Right atrium auricular region (tissue), 2 donors: ENCODE measurements at regions not wholly inside any gene's neighbourhood (a gene's known extent, or its start where the extent isn't known, plus 50 kb on each side); places are given as distances from the start of the nearest gene placed in this dataset.

ENCODE experiments used
- DNase-seq: peaks from one replicate; pipeline ENCODE4 v3.0.0-alpha.2; 2019; ENCODE audit warnings: low spot score
- H3K27ac ChIP-seq, 2 donors: fragments of 200-600 bp; sonication (generic); 1 replicate in 1 of 2; 2 replicates in 1 of 2; pipeline ENCODE4 v1.5.1; 2016 to 2019
- H3K27me3 ChIP-seq, 2 donors: fragments of 200-600 bp; sonication (generic); one replicate each; pipeline versions ENCODE4 v1.5.1 to v1.6.0; 2017 to 2019
- H3K36me3 ChIP-seq: fragments of 200-600 bp; sonication (generic); one replicate; pipeline ENCODE4 v1.5.1; 2016
- H3K4me1 ChIP-seq, 2 donors: fragments of 200-600 bp; sonication (generic); one replicate each; pipeline versions ENCODE4 v1.5.1 to v1.6.0; 2017 to 2019
- H3K4me3 ChIP-seq, 2 donors: fragments of 200-600 bp; sonication (generic); 1 replicate in 1 of 2; 2 replicates in 1 of 2; pipeline ENCODE4 v1.5.1; 2017 to 2019; ENCODE audit warnings: mild to moderate bottlenecking in 1 of 2, moderate library complexity in 1 of 2
- H3K9me3 ChIP-seq, 2 donors: fragments of 200-600 bp; sonication (generic); one replicate each; pipeline ENCODE4 v1.5.1; 2019
- CTCF ChIP-seq, 2 donors: fragments of 200-600 bp; sonication (generic); IDR thresholded peaks; one replicate each; pipeline ENCODE4 v1.5.1; 2019; ENCODE audit warnings: antibody characterized with exemption in 2 of 2

DNA sequence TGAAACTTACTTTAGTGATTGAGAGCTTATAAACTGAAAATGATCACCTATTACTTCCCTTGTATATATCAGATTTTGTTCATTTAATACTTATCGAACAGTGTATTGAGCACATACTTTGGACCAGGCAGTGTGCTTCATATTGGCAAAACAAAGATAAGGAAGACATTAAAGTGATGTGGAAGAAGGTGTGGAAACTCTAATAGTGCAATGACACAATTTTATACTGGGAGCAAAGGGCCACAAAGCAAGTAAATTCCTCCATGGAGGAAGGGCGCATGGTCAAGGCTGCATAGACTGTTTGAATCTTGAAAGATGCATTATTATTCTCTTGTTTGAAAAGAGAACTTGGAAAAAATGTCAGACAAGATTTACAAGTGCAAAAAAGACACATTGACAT, 936.5 kb upstream of the DDX18 start:
- no peaks in the 10 kb centered on the region for H3K27me3 ChIP-seq
- no peak overlapping the region for H3K4me3 ChIP-seq
- H3K4me1 ChIP-seq = no peaks in the 10 kb centered on the region
- no peaks in the 10 kb centered on the region for H3K36me3 ChIP-seq
- no peak overlapping the region for H3K27ac ChIP-seq
- no peaks in the 10 kb centered on the region for H3K9me3 ChIP-seq
- DNase-seq = no peak
- TF ChIP-seq CTCF (IDR thresholded peaks at IDR 0.05) = no peak

DNA sequence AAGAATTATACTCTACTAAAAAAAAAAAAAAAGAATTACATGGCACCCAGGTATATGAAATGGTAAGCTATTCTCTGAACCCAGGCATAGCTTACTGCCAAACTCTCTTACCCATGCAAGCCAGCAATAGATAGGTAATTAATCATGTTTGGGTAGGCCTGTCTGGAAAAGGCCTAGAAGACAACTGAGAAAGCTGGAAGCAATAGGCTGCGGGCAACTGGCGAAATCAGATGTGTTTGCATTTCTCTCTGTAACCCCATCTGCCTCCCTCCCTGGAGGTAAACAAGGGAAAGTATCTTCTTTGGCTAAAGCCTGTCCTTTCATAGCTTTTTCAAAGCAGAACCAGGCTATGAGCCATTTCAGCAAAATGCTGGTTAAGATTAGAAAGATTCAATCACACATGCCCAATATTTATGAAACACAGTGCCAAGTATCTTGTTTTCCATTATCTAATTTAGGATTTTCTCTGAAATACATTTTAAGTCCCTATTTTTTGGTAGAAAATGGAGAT, 934.8 kb upstream of the DDX18 start:
- no peaks in the 10 kb centered on the region for H3K4me1 ChIP-seq
- H3K27me3 ChIP-seq = no peaks in the 10 kb centered on the region
- H3K9me3 ChIP-seq = no peaks in the 10 kb centered on the region
- H3K27ac ChIP-seq = no peak overlapping the region
- no peak for TF ChIP-seq CTCF (IDR thresholded peaks at IDR 0.05)
- H3K36me3 ChIP-seq = no peaks in the 10 kb centered on the region
- no peak overlapping the region for H3K4me3 ChIP-seq
- no peak for DNase-seq

- Histone ChIP-seq H3K4me3 (no peak overlapping the region), H3K27ac (no peak overlapping the region), H3K36me3 (no peaks in the 10 kb centered on the region), H3K4me1 (no peaks in the 10 kb centered on the region), H3K9me3 (peaks cover 2 to 7% of the 10 kb centered on the region in 2 donors), H3K27me3 (no peaks in the 10 kb centered on the region)
- TF ChIP-seq CTCF (IDR thresholded peaks at IDR 0.05) = no peak
- no peak for DNase-seq
Observed at GRCh38 chr2:116891191-116891590, 923.3 kb upstream of the DDX18 start.

DNA sequence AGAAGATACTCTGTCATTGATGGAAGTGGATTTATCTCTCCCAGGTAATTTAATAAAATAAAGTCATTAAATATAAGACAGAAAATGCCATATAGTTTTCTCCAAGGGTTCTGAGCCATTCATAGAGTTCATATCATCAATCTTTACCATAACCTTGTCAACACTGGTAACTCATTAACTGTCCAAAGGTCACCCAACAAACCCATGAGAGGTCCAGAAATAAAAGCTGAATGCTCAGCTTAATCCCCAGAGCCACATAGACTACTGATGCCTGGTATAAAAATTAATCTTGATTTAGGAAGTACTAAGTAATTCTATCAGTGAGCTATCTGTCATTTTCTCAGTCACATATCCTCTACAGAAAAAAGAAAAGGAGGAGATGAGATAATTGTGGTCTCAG, 903.0 kb upstream of the DDX18 start:
- no peak overlapping the region for H3K27ac ChIP-seq
- no peaks in the 10 kb centered on the region for H3K9me3 ChIP-seq
- no peaks in the 10 kb centered on the region for H3K4me1 ChIP-seq
- DNase-seq = no peak
- no peaks in the 10 kb centered on the region for H3K27me3 ChIP-seq
- TF ChIP-seq CTCF (IDR thresholded peaks at IDR 0.05) = no peak
- H3K36me3 ChIP-seq = no peaks in the 10 kb centered on the region
- no peak overlapping the region for H3K4me3 ChIP-seq

GRCh38 chr2:116915673-116916072, 898.8 kb upstream of the DDX18 start:
- no peak for TF ChIP-seq CTCF (IDR thresholded peaks at IDR 0.05)
- no peaks in the 10 kb centered on the region for H3K27me3 ChIP-seq

GRCh38 chr2:116917196-116917595, 897.3 kb upstream of the DDX18 start:
- Histone ChIP-seq H3K27me3 (no peaks in the 10 kb centered on the region), H3K36me3 (no peaks in the 10 kb centered on the region), H3K9me3 (no peaks in the 10 kb centered on the region), H3K27ac (no peak overlapping the region), H3K4me1 (no peaks in the 10 kb centered on the region), H3K4me3 (no peak overlapping the region)
- no peak for DNase-seq
- TF ChIP-seq CTCF (IDR thresholded peaks at IDR 0.05) = no peak

More at GRCh38 chr2:116915673-116916072, 898.8 kb upstream of the DDX18 start:
- H3K27ac ChIP-seq = no peak overlapping the region
- no peak for DNase-seq
- H3K36me3 ChIP-seq = no peaks in the 10 kb centered on the region
- no peak overlapping the region for H3K4me3 ChIP-seq
- no peaks in the 10 kb centered on the region for H3K9me3 ChIP-seq
- H3K4me1 ChIP-seq = no peaks in the 10 kb centered on the region
